Keratinocyte (primary cell): ENCODE measurements at regions not wholly inside any gene's neighbourhood (a gene's known extent, or its start where the extent isn't known, plus 50 kb on each side); places are given as distances from the start of the nearest gene placed in this dataset.

Source experiments
- CTCF ChIP-seq, 3 experiments: IDR thresholded peaks in 1 of 3; conservative IDR thresholded peaks in 1 of 3; optimal IDR thresholded peaks in 1 of 3; 2 replicates in 2 of 3; 3 replicates in 1 of 3; pipeline versions ENCODE3 to v1.5.1; 2011; ENCODE audit warnings: low read length in 3 of 3, mild to moderate bottlenecking in 3 of 3, moderate library complexity in 2 of 3, control low read depth in 1 of 3, inconsistent platforms in 1 of 3; ENCODE audit not compliant: insufficient read depth in 2 of 3; ENCODE audit errors: extremely low read depth in 1 of 3
- EZH2 ChIP-seq: IDR thresholded peaks from one replicate; pipeline ENCODE4 v1.6.1; 2012; ENCODE audit warnings: inconsistent platforms, mild to moderate bottlenecking, low read length, moderate library complexity

- TF ChIP-seq CTCF (optimal IDR thresholded peaks at IDR 0.05 in 1 of 3, IDR thresholded peaks at IDR 0.05 in 1 of 3, conservative IDR thresholded peaks at IDR 0.05 in 1 of 3; ENCODE audit: extremely low read depth in 1 of 3, insufficient read depth in 2 of 3, low read length in 3 of 3) = peak; percentile 39 to 58 (median 56)
- TF ChIP-seq EZH2 = no peak
These were observed 58.2 kb upstream of the HAPSTR1 start for GRCh38 chr16:9033125-9033830.
